A549 (cell line): ENCODE measurements at regions not wholly inside any gene's neighbourhood (a gene's known extent, or its start where the extent isn't known, plus 50 kb on each side); places are given as distances from the start of the nearest gene placed in this dataset.

Experiments used
- ATAC-seq, 2 experiments: fragments of 200-7000 bp in 1 of 2; fragments of >200 bp in 1 of 2; cut with Nextera tagmentation in 1 of 2; cut with Tn5 transposase in 1 of 2; 3 replicates each; pipeline versions ENCODE4 v1.8.0 to v1.9.1; 2018 to 2020; ENCODE audit warnings: mild to moderate bottlenecking in 1 of 2, moderate library complexity in 1 of 2
- CTCF ChIA-PET: fragments of 300-600 bp; sonication (Branson Sonifier 250); formaldehyde crosslinking; extraction: SDS; loops from one replicate; lab custom pipeline; 2021; ENCODE audit warnings: antibody characterized with exemption, inconsistent platforms; lab: Yijun Ruan, JAX
- POLR2A ChIA-PET: fragments of 350-600 bp; formaldehyde crosslinking; extraction: SDS; loops from one replicate; lab custom pipeline; 2021; ENCODE audit warnings: antibody characterized with exemption, inconsistent platforms; lab: Yijun Ruan, JAX
- DNase-seq, 2 experiments: peaks; one replicate each; pipeline versions ENCODE4 v3.0.0 to v3.0.0-alpha.2; 2011 to 2016; ENCODE audit warnings: low read depth in 1 of 2, low spot score in 1 of 2
- FAIRE-seq: peaks from 2 replicates; lab custom pipeline; 2011; peaks lifted over from hg19 to GRCh38; lab: Jason Lieb, UNC
- H3K27ac ChIP-seq, 2 experiments: fragments of >200 bp; sonication (Bioruptor Twin); formaldehyde crosslinking; 3 replicates each; pipeline ENCODE4 v1.5.1; 2016 to 2017
- H3K4me1 ChIP-seq: fragments of >200 bp; sonication (Bioruptor Twin); formaldehyde crosslinking; 3 replicates; pipeline ENCODE4 v1.6.1; 2016
- H3K4me2 ChIP-seq: fragments of >200 bp; sonication (Bioruptor Twin); formaldehyde crosslinking; 3 replicates; pipeline ENCODE4 v1.6.1; 2016
- H3K4me3 ChIP-seq: fragments of >200 bp; sonication (Bioruptor Twin); formaldehyde crosslinking; 3 replicates; pipeline ENCODE4 v1.5.1; 2016
- H3K9me3 ChIP-seq: fragments of >200 bp; sonication (Bioruptor Twin); formaldehyde crosslinking; 3 replicates; pipeline ENCODE4 v1.6.1; 2016
- ATOH8 ChIP-seq: fragments of 250-450 bp; sonication (Bioruptor Pico); IDR thresholded peaks from 2 replicates; pipeline ENCODE4 v1.5.0; 2020; ENCODE audit warnings: low read depth, mild to moderate bottlenecking, moderate library complexity
- BHLHE40 ChIP-seq: IDR thresholded peaks from 2 replicates; pipeline ENCODE4 v1.6.1; 2012; ENCODE audit warnings: low read depth, low read length, inconsistent platforms
- CBX2 ChIP-seq: fragments of 200-600 bp; sonication (generic); IDR thresholded peaks from 2 replicates; pipeline ENCODE4 v1.6.1; 2016; ENCODE audit warnings: low read depth, mild to moderate bottlenecking, borderline replicate concordance
- CBX8 ChIP-seq: fragments of 200-600 bp; sonication (generic); IDR thresholded peaks from 2 replicates; pipeline ENCODE4 v1.6.1; 2016
- CEBPB ChIP-seq, 2 experiments: fragments of >200 bp in 1 of 2; sonication (Bioruptor Twin) in 1 of 2; formaldehyde crosslinking in 1 of 2; IDR thresholded peaks; 2 replicates each; pipeline ENCODE4 v1.6.1; 2012 to 2016
- CHD2 ChIP-seq: fragments of 150-350 bp; IDR thresholded peaks from 2 replicates; pipeline ENCODE4 v1.6.1; 2014; ENCODE audit warnings: low read length; ENCODE audit not compliant: partially characterized antibody
- CHD4 ChIP-seq: fragments of 200-600 bp; sonication (generic); IDR thresholded peaks from 2 replicates; pipeline ENCODE4 v1.6.1; 2016; ENCODE audit warnings: antibody characterized with exemption, mild to moderate bottlenecking, borderline replicate concordance
- EP300 ChIP-seq, 2 experiments: fragments of >200 bp; sonication (Bioruptor Twin); formaldehyde crosslinking; IDR thresholded peaks; 2 replicates in 1 of 2; 3 replicates in 1 of 2; pipeline ENCODE4 v1.6.1; 2016 to 2017
- FOSB ChIP-seq: fragments of 250-450 bp; sonication (Bioruptor Pico); IDR thresholded peaks from 2 replicates; pipeline ENCODE4 v1.5.0; 2020; ENCODE audit warnings: mild to moderate bottlenecking, moderate library complexity
- FOSL2 ChIP-seq, 2 experiments: fragments of 450-650 bp in 1 of 2; fragments of >200 bp in 1 of 2; sonication (Bioruptor Twin) in 1 of 2; formaldehyde crosslinking; IDR thresholded peaks; 2 replicates each; pipeline versions ENCODE4 v1.5.0 to v1.6.1; 2016 to 2020; ENCODE audit warnings: mild to moderate bottlenecking in 1 of 2, moderate library complexity in 1 of 2
- JUN ChIP-seq, 2 experiments: fragments of >200 bp; sonication (Bioruptor Twin); formaldehyde crosslinking; IDR thresholded peaks; 2 replicates in 1 of 2; 3 replicates in 1 of 2; pipeline ENCODE4 v1.6.1; 2016 to 2017
- MAFK ChIP-seq: fragments of 450-650 bp; IDR thresholded peaks from 2 replicates; pipeline ENCODE4 v1.6.1; 2014; ENCODE audit not compliant: partially characterized antibody
- RFX5 ChIP-seq: fragments of 450-650 bp; IDR thresholded peaks from 2 replicates; pipeline ENCODE4 v1.7.1; 2014; ENCODE audit warnings: antibody characterized with exemption, mild to moderate bottlenecking, moderate library complexity
- SMC3 ChIP-seq: fragments of >200 bp; sonication (Bioruptor Twin); formaldehyde crosslinking; IDR thresholded peaks from 3 replicates; pipeline ENCODE4 v1.6.1; 2018; ENCODE audit warnings: inconsistent platforms
- SREBF2 ChIP-seq: fragments of 450-650 bp; IDR thresholded peaks from 2 replicates; pipeline ENCODE4 v1.6.1; 2014; ENCODE audit warnings: mild to moderate bottlenecking, moderate library complexity
- TFCP2L1 ChIP-seq: fragments of 250-450 bp; sonication (Bioruptor Pico); IDR thresholded peaks from 2 replicates; pipeline ENCODE4 v1.5.0; 2021; ENCODE audit warnings: mild to moderate bottlenecking
- ZFP36 ChIP-seq: fragments of 450-650 bp; IDR thresholded peaks from 2 replicates; pipeline ENCODE4 v1.6.1; 2014; ENCODE audit warnings: borderline replicate concordance; ENCODE audit not compliant: partially characterized antibody
- ZNF302 ChIP-seq: fragments of 250-450 bp; sonication (Bioruptor Pico); IDR thresholded peaks from 2 replicates; pipeline ENCODE4 v1.9.0; 2021; ENCODE audit warnings: inconsistent platforms, mild to moderate bottlenecking, moderate library complexity
- WGBS: methylation state at CpG from one replicate; pipeline ENCODE4 v1.1.6; 2017; ENCODE audit errors: missing lambda C conversion rate; 5-methylcytosine and 5-hydroxymethylcytosine counted together
- TF ChIP-seq, protein P1 (sequence below): fragments of >200 bp; sonication (Bioruptor Twin); formaldehyde crosslinking; IDR thresholded peaks from 2 replicates; pipeline ENCODE4 v1.6.1; 2016
- TF ChIP-seq, protein P2 (sequence below): IDR thresholded peaks from 2 replicates; pipeline ENCODE4 v1.6.1; 2012
- TF ChIP-seq, protein P3 (sequence below): fragments of 450-650 bp; IDR thresholded peaks from 2 replicates; pipeline ENCODE4 v1.6.1; 2014; ENCODE audit warnings: antibody characterized with exemption
- TF ChIP-seq, protein P4 (sequence below): fragments of 150-350 bp; IDR thresholded peaks from 2 replicates; pipeline ENCODE4 v1.6.1; 2014; ENCODE audit warnings: low read depth, mild to moderate bottlenecking, low read length

GRCh38 chr15:97576929-97577645 is 383.4 kb upstream of the ARRDC4 start:
- ATAC-seq (no peak), DNase-seq (no peak), FAIRE-seq (no peak)
- Histone ChIP-seq H3K4me3 (no peak overlapping the region), H3K27ac (no peak overlapping the region), H3K4me1 (no peaks in the 10 kb centered on the region), H3K4me2 (no peak overlapping the region), H3K9me3 (0 out of 3 replicates have a peak, but pooled peaks cover 4% of the 10 kb centered on the region)
- POLR2A ChIA-PET: no interaction called here
- WGBS: 34% methylated on average over 5 of the region's 5 CpGs
- TF ChIP-seq CHD4: no peak
- TF ChIP-seq MAFK: no peak
- TF ChIP-seq ZNF302 (CRISPR knock-in tag): no peak
- CTCF ChIA-PET: interaction anchor here (0.7 kb wide), 1 partner anchor 14 kb away, joined by 3 read pairs; no protein-coding TSS in a partner anchor

GRCh38 chr15:97585408-97585807 is 375.1 kb upstream of the ARRDC4 start:
- DNase-seq (no peak), ATAC-seq (no peak), FAIRE-seq (no peak)
- ChIA-PET CTCF (no interaction called here), POLR2A (no interaction called here)
- H3K4me1 ChIP-seq: no peaks in the 10 kb centered on the region
- TF ChIP-seq EP300 (IDR thresholded peaks at IDR 0.05): no peak
- TF ChIP-seq FOSB (CRISPR knock-in tag): no peak
- TF ChIP-seq ZFP36: no peak
- TF ChIP-seq TFCP2L1 (CRISPR knock-in tag): no peak
- no peak for TF ChIP-seq SMC3
- TF ChIP-seq ATOH8 (CRISPR knock-in tag): no peak
- 11% methylated on average over 7 of the region's 10 CpGs for WGBS
- peaks cover 12% of the 10 kb centered on the region; the same call in 2 of the 3 replicates for H3K9me3 ChIP-seq
- H3K27ac ChIP-seq: no peak overlapping the region
- no peak overlapping the region for H3K4me2 ChIP-seq
- H3K4me3 ChIP-seq: no peak overlapping the region

DNA sequence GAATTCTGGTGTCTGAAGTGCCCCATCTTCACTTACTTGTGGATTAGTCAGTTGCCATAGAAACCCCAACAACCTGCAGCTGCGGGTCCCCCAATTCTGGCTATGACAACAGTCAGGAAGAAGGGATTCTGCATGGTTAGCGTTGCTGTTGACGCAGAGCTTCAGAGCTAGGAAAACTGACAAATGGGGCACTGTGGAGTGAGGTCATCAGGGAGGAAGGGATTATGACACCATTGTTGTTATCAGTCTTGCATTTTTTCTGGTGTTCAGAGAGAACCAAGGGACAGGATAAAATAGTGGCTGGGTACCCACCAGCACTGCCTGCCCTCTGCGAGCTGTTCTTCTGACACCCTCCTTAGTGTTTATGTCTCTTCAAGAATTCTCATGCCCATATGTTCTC is 367.7 kb upstream of the ARRDC4 start:
- no peak for DNase-seq
- no peak for ATAC-seq
- TF ChIP-seq RFX5 (no peak), SREBF2 (no peak), SMC3 (no peak), CBX8 (no peak), CHD2 (no peak)
- TF ChIP-seq, protein P1, sequence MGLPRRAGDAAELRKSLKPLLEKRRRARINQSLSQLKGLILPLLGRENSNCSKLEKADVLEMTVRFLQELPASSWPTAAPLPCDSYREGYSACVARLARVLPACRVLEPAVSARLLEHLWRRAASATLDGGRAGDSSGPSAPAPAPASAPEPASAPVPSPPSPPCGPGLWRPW: no peak
- TF ChIP-seq, protein P2, sequence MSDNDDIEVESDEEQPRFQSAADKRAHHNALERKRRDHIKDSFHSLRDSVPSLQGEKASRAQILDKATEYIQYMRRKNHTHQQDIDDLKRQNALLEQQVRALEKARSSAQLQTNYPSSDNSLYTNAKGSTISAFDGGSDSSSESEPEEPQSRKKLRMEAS: no peak
- Histone ChIP-seq H3K4me3 (no peak overlapping the region), H3K4me1 (no peaks in the 10 kb centered on the region), H3K9me3 (no peaks in the 10 kb centered on the region; the same call in 2 of the 3 replicates), H3K4me2 (no peak overlapping the region), H3K27ac (no peak overlapping the region)
- ChIA-PET CTCF (no interaction called here), POLR2A (no interaction called here)
- 49% methylated on average over 4 of the region's 4 CpGs for WGBS
- no peak for FAIRE-seq

- H3K9me3 ChIP-seq: no peaks in the 10 kb centered on the region
- ATAC-seq (no peak), DNase-seq (no peak), FAIRE-seq (no peak)
- 4% methylated on average over 5 of the region's 5 CpGs for WGBS
- ChIA-PET POLR2A (no interaction called here), CTCF (no interaction called here)
- no peak overlapping the region for H3K4me2 ChIP-seq
- H3K27ac ChIP-seq: no peak overlapping the region
- H3K4me1 ChIP-seq: no peaks in the 10 kb centered on the region
- H3K4me3 ChIP-seq: no peak overlapping the region
- TF ChIP-seq, protein P1: no peak
Measured at GRCh38 chr15:97597801-97598200, 362.7 kb upstream of the ARRDC4 start.

- ATAC-seq (no peak), FAIRE-seq (no peak), DNase-seq (no peak)
- TF ChIP-seq, protein P3, sequence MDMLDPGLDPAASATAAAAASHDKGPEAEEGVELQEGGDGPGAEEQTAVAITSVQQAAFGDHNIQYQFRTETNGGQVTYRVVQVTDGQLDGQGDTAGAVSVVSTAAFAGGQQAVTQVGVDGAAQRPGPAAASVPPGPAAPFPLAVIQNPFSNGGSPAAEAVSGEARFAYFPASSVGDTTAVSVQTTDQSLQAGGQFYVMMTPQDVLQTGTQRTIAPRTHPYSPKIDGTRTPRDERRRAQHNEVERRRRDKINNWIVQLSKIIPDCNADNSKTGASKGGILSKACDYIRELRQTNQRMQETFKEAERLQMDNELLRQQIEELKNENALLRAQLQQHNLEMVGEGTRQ: no peak
- no peak for TF ChIP-seq FOSB (CRISPR knock-in tag)
- no peak for TF ChIP-seq FOSL2 (IDR thresholded peaks at IDR 0.05)
- TF ChIP-seq FOSL2 (CRISPR knock-in tag; IDR thresholded peaks at IDR 0.05): no peak
- no peak for TF ChIP-seq BHLHE40
- TF ChIP-seq, protein P4, sequence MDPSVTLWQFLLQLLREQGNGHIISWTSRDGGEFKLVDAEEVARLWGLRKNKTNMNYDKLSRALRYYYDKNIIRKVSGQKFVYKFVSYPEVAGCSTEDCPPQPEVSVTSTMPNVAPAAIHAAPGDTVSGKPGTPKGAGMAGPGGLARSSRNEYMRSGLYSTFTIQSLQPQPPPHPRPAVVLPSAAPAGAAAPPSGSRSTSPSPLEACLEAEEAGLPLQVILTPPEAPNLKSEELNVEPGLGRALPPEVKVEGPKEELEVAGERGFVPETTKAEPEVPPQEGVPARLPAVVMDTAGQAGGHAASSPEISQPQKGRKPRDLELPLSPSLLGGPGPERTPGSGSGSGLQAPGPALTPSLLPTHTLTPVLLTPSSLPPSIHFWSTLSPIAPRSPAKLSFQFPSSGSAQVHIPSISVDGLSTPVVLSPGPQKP: no peak
- TF ChIP-seq EP300 (IDR thresholded peaks at IDR 0.05): no peak
- TF ChIP-seq JUN (IDR thresholded peaks at IDR 0.05): no peak
- TF ChIP-seq CBX2: no peak
- no peak for TF ChIP-seq CEBPB (IDR thresholded peaks at IDR 0.05)
- H3K9me3 ChIP-seq: no peaks in the 10 kb centered on the region
- H3K4me3 ChIP-seq: no peak overlapping the region
- H3K4me1 ChIP-seq: no peaks in the 10 kb centered on the region
- 20% methylated on average over 6 of the region's 6 CpGs for WGBS
- no peak overlapping the region for H3K4me2 ChIP-seq
- POLR2A ChIA-PET: no interaction called here
- no peak overlapping the region for H3K27ac ChIP-seq
- CTCF ChIA-PET: no interaction called here
Measured at GRCh38 chr15:97598353-97598798, 362.1 kb upstream of the ARRDC4 start.
